ENCODE measurements at regions not wholly inside any gene's neighbourhood (a gene's known extent, or its start where the extent isn't known, plus 50 kb on each side); places are given as distances from the start of the nearest gene placed in this dataset.

DNA sequence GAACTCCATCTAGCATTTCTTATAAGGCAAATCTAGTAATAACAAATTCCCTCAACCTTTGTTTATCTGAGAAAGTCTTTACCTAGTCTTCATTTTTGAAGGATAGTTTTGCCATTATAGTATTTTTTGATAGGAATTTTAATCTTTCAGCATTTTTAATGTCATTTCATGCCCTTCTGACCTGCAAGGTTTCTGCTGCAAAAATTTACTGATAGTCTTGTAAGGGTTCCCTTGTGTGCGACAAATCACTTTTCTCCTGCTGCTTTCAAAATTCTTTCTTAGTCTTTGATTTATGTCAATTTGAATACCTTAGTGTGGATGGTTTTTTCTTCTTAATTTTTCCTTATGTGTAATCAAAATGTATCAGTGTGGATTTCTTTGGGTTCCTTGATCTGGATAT lies 297.5 kb upstream of the FAM78B start:
- no peak for TF ChIP-seq EZH2 (IDR thresholded peaks at IDR 0.05; ENCODE audit: low read depth)
- TF ChIP-seq, protein P1, sequence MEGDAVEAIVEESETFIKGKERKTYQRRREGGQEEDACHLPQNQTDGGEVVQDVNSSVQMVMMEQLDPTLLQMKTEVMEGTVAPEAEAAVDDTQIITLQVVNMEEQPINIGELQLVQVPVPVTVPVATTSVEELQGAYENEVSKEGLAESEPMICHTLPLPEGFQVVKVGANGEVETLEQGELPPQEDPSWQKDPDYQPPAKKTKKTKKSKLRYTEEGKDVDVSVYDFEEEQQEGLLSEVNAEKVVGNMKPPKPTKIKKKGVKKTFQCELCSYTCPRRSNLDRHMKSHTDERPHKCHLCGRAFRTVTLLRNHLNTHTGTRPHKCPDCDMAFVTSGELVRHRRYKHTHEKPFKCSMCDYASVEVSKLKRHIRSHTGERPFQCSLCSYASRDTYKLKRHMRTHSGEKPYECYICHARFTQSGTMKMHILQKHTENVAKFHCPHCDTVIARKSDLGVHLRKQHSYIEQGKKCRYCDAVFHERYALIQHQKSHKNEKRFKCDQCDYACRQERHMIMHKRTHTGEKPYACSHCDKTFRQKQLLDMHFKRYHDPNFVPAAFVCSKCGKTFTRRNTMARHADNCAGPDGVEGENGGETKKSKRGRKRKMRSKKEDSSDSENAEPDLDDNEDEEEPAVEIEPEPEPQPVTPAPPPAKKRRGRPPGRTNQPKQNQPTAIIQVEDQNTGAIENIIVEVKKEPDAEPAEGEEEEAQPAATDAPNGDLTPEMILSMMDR (conservative IDR thresholded peaks at IDR 0.05), result no peak
